GM12864 (cell line): ENCODE measurements at regions not wholly inside any gene's neighbourhood (a gene's known extent, or its start where the extent isn't known, plus 50 kb on each side); places are given as distances from the start of the nearest gene placed in this dataset.

Experiments used
- DNase-seq: peaks from one replicate; pipeline ENCODE4 v3.0.0-alpha.2; 2011; ENCODE audit warnings: low read depth
- H3K4me3 ChIP-seq: 2 replicates; pipeline ENCODE4 v1.5.1; 2011; ENCODE audit warnings: mild to moderate bottlenecking, low read depth, low read length, control low read depth
- TF ChIP-seq, protein P1 (sequence below): IDR thresholded peaks from 2 replicates; pipeline ENCODE4 v1.5.1; 2011; ENCODE audit warnings: low read depth, mild to moderate bottlenecking, moderate library complexity, low read length, control low read depth, inconsistent platforms; ENCODE audit errors: missing control alignments

- TF ChIP-seq, protein P1, sequence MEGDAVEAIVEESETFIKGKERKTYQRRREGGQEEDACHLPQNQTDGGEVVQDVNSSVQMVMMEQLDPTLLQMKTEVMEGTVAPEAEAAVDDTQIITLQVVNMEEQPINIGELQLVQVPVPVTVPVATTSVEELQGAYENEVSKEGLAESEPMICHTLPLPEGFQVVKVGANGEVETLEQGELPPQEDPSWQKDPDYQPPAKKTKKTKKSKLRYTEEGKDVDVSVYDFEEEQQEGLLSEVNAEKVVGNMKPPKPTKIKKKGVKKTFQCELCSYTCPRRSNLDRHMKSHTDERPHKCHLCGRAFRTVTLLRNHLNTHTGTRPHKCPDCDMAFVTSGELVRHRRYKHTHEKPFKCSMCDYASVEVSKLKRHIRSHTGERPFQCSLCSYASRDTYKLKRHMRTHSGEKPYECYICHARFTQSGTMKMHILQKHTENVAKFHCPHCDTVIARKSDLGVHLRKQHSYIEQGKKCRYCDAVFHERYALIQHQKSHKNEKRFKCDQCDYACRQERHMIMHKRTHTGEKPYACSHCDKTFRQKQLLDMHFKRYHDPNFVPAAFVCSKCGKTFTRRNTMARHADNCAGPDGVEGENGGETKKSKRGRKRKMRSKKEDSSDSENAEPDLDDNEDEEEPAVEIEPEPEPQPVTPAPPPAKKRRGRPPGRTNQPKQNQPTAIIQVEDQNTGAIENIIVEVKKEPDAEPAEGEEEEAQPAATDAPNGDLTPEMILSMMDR: no peak
- DNase-seq: no peak
Measured at GRCh38 chr5:2663489-2663888, 88.0 kb downstream of the IRX2 start.

DNA sequence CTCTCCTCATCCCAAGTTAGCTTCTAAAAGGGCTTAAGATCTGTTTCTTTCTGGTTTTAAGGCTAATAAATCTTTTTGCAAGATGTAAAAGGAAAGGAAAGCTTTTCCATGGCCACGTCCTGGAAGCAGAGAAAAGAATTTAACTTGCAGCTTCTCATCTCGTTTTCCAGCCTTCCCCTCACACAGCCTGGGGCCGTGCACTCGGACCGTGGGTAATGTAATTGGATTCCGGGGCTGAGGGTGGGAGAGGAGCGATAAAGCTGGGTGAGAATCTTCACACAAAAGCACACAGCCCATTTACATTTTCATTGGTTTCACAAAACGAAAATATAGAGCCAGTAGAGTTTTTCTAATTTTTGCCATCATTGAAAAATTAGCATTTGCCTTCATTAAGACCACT lies 91.2 kb downstream of the IRX2 start:
- TF ChIP-seq, protein P1: no peak
- no peak for DNase-seq

More at GRCh38 chr5:2663489-2663888, 88.0 kb downstream of the IRX2 start:
- no peak overlapping the region for H3K4me3 ChIP-seq

GRCh38 chr5:2658881-2659470 lies 92.5 kb downstream of the IRX2 start:
- DNase-seq: no peak
- H3K4me3 ChIP-seq: no peak overlapping the region
- TF ChIP-seq, protein P1: no peak

More for the DNA sequence above, 91.2 kb downstream of the IRX2 start:
- no peak overlapping the region for H3K4me3 ChIP-seq

- no peak for DNase-seq
- no peak overlapping the region for H3K4me3 ChIP-seq
- TF ChIP-seq, protein P1: no peak
Measured at GRCh38 chr5:2658447-2658846, 93.0 kb downstream of the IRX2 start.

GRCh38 chr5:2657151-2657550 lies 94.3 kb downstream of the IRX2 start:
- DNase-seq: no peak
- TF ChIP-seq, protein P1: no peak
- H3K4me3 ChIP-seq: no peak overlapping the region

- no peak for DNase-seq
- TF ChIP-seq, protein P1: no peak
- no peak overlapping the region for H3K4me3 ChIP-seq
Measured at GRCh38 chr5:2656206-2656605, 95.3 kb downstream of the IRX2 start.

DNA sequence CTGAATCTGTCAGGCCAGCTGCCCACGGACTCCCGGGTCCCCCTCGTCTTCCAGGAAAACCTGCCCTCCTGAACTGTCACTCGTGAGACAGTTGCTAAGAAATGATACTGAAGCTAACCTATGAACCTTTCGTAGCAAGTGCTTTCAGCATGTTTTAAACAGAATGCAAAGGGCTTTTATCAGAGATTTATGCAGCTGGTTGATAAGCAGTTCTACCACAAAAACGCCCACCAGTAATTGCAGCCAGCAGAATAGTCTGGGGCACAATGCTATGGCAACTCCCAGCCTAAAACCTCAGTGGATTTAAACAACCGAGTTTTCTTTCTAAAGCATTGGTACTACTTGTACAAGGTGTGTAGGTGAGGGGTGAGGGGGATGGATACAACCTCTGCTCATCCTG lies 97.5 kb downstream of the IRX2 start:
- TF ChIP-seq, protein P1: no peak
- H3K4me3 ChIP-seq: no peak overlapping the region
- no peak for DNase-seq
